GM21423 (cell line): ENCODE measurements at regions not wholly inside any gene's neighbourhood (a gene's known extent, or its start where the extent isn't known, plus 50 kb on each side); places are given as distances from the start of the nearest gene placed in this dataset.
A peak's percentile ranks its signal among the peaks of the same experiment; 100 is the strongest.

Experiments
- ATAC-seq: cut with Tn5 transposase; IDR thresholded peaks from one replicate; pipeline ENCODE4 v1.9.1; 2021; ENCODE audit warnings: mild to moderate bottlenecking, moderate library complexity; ENCODE audit not compliant: unreplicated experiment

- no peak for ATAC-seq
These were observed 1548.4 kb upstream of the TMEFF2 start for GRCh38 chr2:193743089-193743488.

- no peak for ATAC-seq
These were observed 1544.2 kb upstream of the TMEFF2 start for GRCh38 chr2:193738892-193739291.

- ATAC-seq, result no peak
These were observed 1518.2 kb upstream of the TMEFF2 start for GRCh38 chr2:193712912-193713311.

- no peak for ATAC-seq
These were observed 1508.7 kb upstream of the TMEFF2 start for GRCh38 chr2:193703411-193703810.

- ATAC-seq, result no peak
These were observed 1506.8 kb upstream of the TMEFF2 start for GRCh38 chr2:193701484-193701883.

- ATAC-seq, result peak; percentile 60
These were observed 1500.6 kb upstream of the TMEFF2 start for GRCh38 chr2:193695367-193695766.

GRCh38 chr2:193693758-193694157 is 1499.0 kb upstream of the TMEFF2 start:
- no peak for ATAC-seq

- no peak for ATAC-seq
These were observed 1495.8 kb upstream of the TMEFF2 start for GRCh38 chr2:193690572-193690971.

- no peak for ATAC-seq
These were observed 1492.5 kb upstream of the TMEFF2 start for GRCh38 chr2:193687195-193687594.

- ATAC-seq, result no peak
These were observed 1485.1 kb upstream of the TMEFF2 start for GRCh38 chr2:193679847-193680246.

GRCh38 chr2:193670478-193670877 is 1475.7 kb upstream of the TMEFF2 start:
- ATAC-seq, result no peak

GRCh38 chr2:193668557-193669323 is 1474.0 kb upstream of the TMEFF2 start:
- ATAC-seq, result peak; percentile 72

- no peak for ATAC-seq
These were observed 1433.2 kb upstream of the TMEFF2 start for GRCh38 chr2:193627927-193628272.

- ATAC-seq, result no peak
These were observed 1432.6 kb upstream of the TMEFF2 start for GRCh38 chr2:193627187-193627926.

GRCh38 chr2:193608451-193608850 is 1413.7 kb upstream of the TMEFF2 start:
- no peak for ATAC-seq

- ATAC-seq, result no peak
These were observed 1396.1 kb upstream of the TMEFF2 start for GRCh38 chr2:193590831-193591230.

- peak; percentile 89 for ATAC-seq
These were observed 1389.8 kb upstream of the TMEFF2 start for GRCh38 chr2:193584522-193584938.

- ATAC-seq, result no peak
These were observed 1389.1 kb upstream of the TMEFF2 start for GRCh38 chr2:193583638-193584400.

- no peak for ATAC-seq
These were observed 1387.1 kb upstream of the TMEFF2 start for GRCh38 chr2:193581807-193582206.

- ATAC-seq, result no peak
These were observed 1385.6 kb upstream of the TMEFF2 start for GRCh38 chr2:193580176-193580950.

GRCh38 chr2:193566886-193567285 is 1372.2 kb upstream of the TMEFF2 start:
- ATAC-seq, result no peak
